ENCODE measurements at regions not wholly inside any gene's neighbourhood (a gene's known extent, or its start where the extent isn't known, plus 50 kb on each side); places are given as distances from the start of the nearest gene placed in this dataset.

- Histone ChIP-seq H3K79me2 (ENCODE audit: low read length) (no peaks in the 10 kb centered on the region), H2AFZ (ENCODE audit: low read depth, low read length) (no peak overlapping the region), H3K36me3 (replicated peaks; ENCODE audit: low read depth, low read length) (no peaks in the 10 kb centered on the region), H3K4me2 (ENCODE audit: low read length) (no peak overlapping the region), H4K20me1 (ENCODE audit: insufficient read depth, low read length) (no peaks in the 10 kb centered on the region), H3K9ac (ENCODE audit: low read length) (no peak overlapping the region), H3K4me3 (ENCODE audit: low read length) (no peak overlapping the region), H3K27ac (ENCODE audit: low read length) (no peak overlapping the region), H3K27me3 (ENCODE audit: low read depth, low read length) (no peaks in the 10 kb centered on the region), H3K9me3 (ENCODE audit: insufficient read depth, low read length) (no peaks in the 10 kb centered on the region), H3K4me1 (ENCODE audit: low read length) (no peaks in the 10 kb centered on the region)
- TF ChIP-seq CTCF (IDR thresholded peaks at IDR 0.05; ENCODE audit: low read depth, low read length), result no peak
- no peak for TF ChIP-seq EZH2phosphoT487 (IDR thresholded peaks at IDR 0.05; ENCODE audit: low read depth)
These were observed 328.1 kb upstream of the ARID1B start for GRCh38 chr6:156449128-156449527.

GRCh38 chr6:156448579-156448978 is 328.6 kb upstream of the ARID1B start:
- H3K9ac ChIP-seq (ENCODE audit: low read length), result no peak overlapping the region
- H3K79me2 ChIP-seq (ENCODE audit: low read length), result no peaks in the 10 kb centered on the region
- no peaks in the 10 kb centered on the region for H3K27me3 ChIP-seq (ENCODE audit: low read depth, low read length)
- H3K9me3 ChIP-seq (ENCODE audit: insufficient read depth, low read length), result no peaks in the 10 kb centered on the region
- H3K4me2 ChIP-seq (ENCODE audit: low read length), result no peak overlapping the region
- no peak overlapping the region for H2AFZ ChIP-seq (ENCODE audit: low read depth, low read length)
- no peak overlapping the region for H3K4me3 ChIP-seq (ENCODE audit: low read length)
- H3K4me1 ChIP-seq (ENCODE audit: low read length), result no peaks in the 10 kb centered on the region
- H4K20me1 ChIP-seq (ENCODE audit: insufficient read depth, low read length), result no peaks in the 10 kb centered on the region
- H3K36me3 ChIP-seq (replicated peaks; ENCODE audit: low read depth, low read length), result no peaks in the 10 kb centered on the region
- H3K27ac ChIP-seq (ENCODE audit: low read length), result no peak overlapping the region
- no peak for TF ChIP-seq CTCF (IDR thresholded peaks at IDR 0.05; ENCODE audit: low read depth, low read length)
- TF ChIP-seq EZH2phosphoT487 (IDR thresholded peaks at IDR 0.05; ENCODE audit: low read depth), result no peak

GRCh38 chr6:156440688-156441087 is 336.5 kb upstream of the ARID1B start:
- Histone ChIP-seq H3K27ac (ENCODE audit: low read length) (no peak overlapping the region), H3K4me1 (ENCODE audit: low read length) (no peaks in the 10 kb centered on the region), H3K36me3 (replicated peaks; ENCODE audit: low read depth, low read length) (no peaks in the 10 kb centered on the region), H3K79me2 (ENCODE audit: low read length) (no peaks in the 10 kb centered on the region), H3K4me3 (ENCODE audit: low read length) (no peak overlapping the region), H2AFZ (ENCODE audit: low read depth, low read length) (no peak overlapping the region), H4K20me1 (ENCODE audit: insufficient read depth, low read length) (no peaks in the 10 kb centered on the region), H3K9ac (ENCODE audit: low read length) (no peak overlapping the region), H3K4me2 (ENCODE audit: low read length) (no peak overlapping the region), H3K9me3 (ENCODE audit: insufficient read depth, low read length) (no peaks in the 10 kb centered on the region), H3K27me3 (ENCODE audit: low read depth, low read length) (no peaks in the 10 kb centered on the region)
- TF ChIP-seq CTCF (IDR thresholded peaks at IDR 0.05; ENCODE audit: low read depth, low read length) (no peak), EZH2phosphoT487 (IDR thresholded peaks at IDR 0.05; ENCODE audit: low read depth) (no peak)

GRCh38 chr6:156438350-156438923 is 338.7 kb upstream of the ARID1B start:
- Histone ChIP-seq H3K9me3 (ENCODE audit: insufficient read depth, low read length) (no peaks in the 10 kb centered on the region), H3K4me3 (ENCODE audit: low read length) (no peak overlapping the region), H3K4me2 (ENCODE audit: low read length) (no peak overlapping the region), H3K27ac (ENCODE audit: low read length) (no peak overlapping the region), H3K79me2 (ENCODE audit: low read length) (no peaks in the 10 kb centered on the region), H4K20me1 (ENCODE audit: insufficient read depth, low read length) (no peaks in the 10 kb centered on the region), H2AFZ (ENCODE audit: low read depth, low read length) (no peak overlapping the region), H3K27me3 (ENCODE audit: low read depth, low read length) (no peaks in the 10 kb centered on the region), H3K4me1 (ENCODE audit: low read length) (no peaks in the 10 kb centered on the region), H3K36me3 (replicated peaks; ENCODE audit: low read depth, low read length) (no peaks in the 10 kb centered on the region), H3K9ac (ENCODE audit: low read length) (no peak overlapping the region)
- TF ChIP-seq CTCF (IDR thresholded peaks at IDR 0.05; ENCODE audit: low read depth, low read length) (no peak), EZH2phosphoT487 (IDR thresholded peaks at IDR 0.05; ENCODE audit: low read depth) (no peak)
